SU-DHL-6 (cell line): ENCODE measurements at regions not wholly inside any gene's neighbourhood (a gene's known extent, or its start where the extent isn't known, plus 50 kb on each side); places are given as distances from the start of the nearest gene placed in this dataset.
"Not testable (repeated sequence)": the region's sequence is repeated elsewhere in the genome, so short reads cannot be mapped to it uniquely, and the experiment has no call there.

ENCODE experiments used
- H2AFZ ChIP-seq: fragments of 200-600 bp; sonication (generic); 2 replicates; pipeline ENCODE4 v1.6.1; 2014; ENCODE audit warnings: low read depth, mild to moderate bottlenecking, moderate library complexity, mixed read lengths, antibody characterized with exemption, low read length; ENCODE audit not compliant: severe bottlenecking
- H3F3A ChIP-seq: fragments of 200-600 bp; shearing (Covaris generic); 2 replicates; pipeline ENCODE4 v1.6.0; 2016; ENCODE audit warnings: antibody characterized with exemption, mild to moderate bottlenecking; ENCODE audit not compliant: insufficient read depth
- H3K27ac ChIP-seq: fragments of 200-600 bp; sonication (generic); 2 replicates; pipeline ENCODE4 v1.5.1; 2016; ENCODE audit warnings: low read depth, mild to moderate bottlenecking, low read length, moderate library complexity, mixed read lengths
- H3K27me3 ChIP-seq: fragments of 200-600 bp; sonication (generic), shearing (Covaris generic); 2 replicates; pipeline ENCODE4 v1.6.0; 2014; ENCODE audit warnings: mild to moderate bottlenecking, low read length
- H3K36me3 ChIP-seq: fragments of 200-600 bp; sonication (generic); 2 replicates; pipeline ENCODE4 v1.6.1; 2014; ENCODE audit warnings: mild to moderate bottlenecking, low read length, mixed read lengths
- H3K4me2 ChIP-seq: fragments of 300-600, 200-600 bp; shearing (Covaris generic), sonication (generic); 2 replicates; pipeline ENCODE4 v1.6.0; 2014; ENCODE audit warnings: low read length, low read depth, mild to moderate bottlenecking; ENCODE audit not compliant: poor library complexity, severe bottlenecking
- H3K4me3 ChIP-seq: fragments of 200-600 bp; sonication (generic); 2 replicates; pipeline ENCODE4 v1.5.1; 2014; ENCODE audit warnings: antibody characterized with exemption, low read length, mild to moderate bottlenecking, mixed read lengths; ENCODE audit not compliant: insufficient read depth, poor library complexity, severe bottlenecking
- H3K79me2 ChIP-seq: fragments of 200-600 bp; sonication (generic); 2 replicates; pipeline ENCODE4 v1.6.1; 2014; ENCODE audit warnings: mild to moderate bottlenecking, low read length, moderate library complexity; ENCODE audit not compliant: insufficient read depth
- H3K9ac ChIP-seq: fragments of 200-600 bp; sonication (generic); 2 replicates; pipeline ENCODE4 v1.7.0; 2014; ENCODE audit warnings: mild to moderate bottlenecking, low read length
- H3K9me2 ChIP-seq: fragments of 200-600 bp; sonication (generic); replicated peaks from 2 replicates; pipeline ENCODE4 v1.6.1; 2014; ENCODE audit warnings: low read length; ENCODE audit not compliant: insufficient read depth
- H3K9me3 ChIP-seq: fragments of 200-600 bp; sonication (generic); 2 replicates; pipeline ENCODE4 v1.6.1; 2014; ENCODE audit warnings: low read length, mixed read lengths; ENCODE audit not compliant: insufficient read depth
- H4K20me1 ChIP-seq: fragments of 200-600 bp; sonication (generic); 2 replicates; pipeline ENCODE4 v1.6.1; 2014; ENCODE audit warnings: low read depth, mild to moderate bottlenecking, antibody characterized with exemption, low read length, moderate library complexity, mixed read lengths
- CTCF ChIP-seq: fragments of 200-600 bp; sonication (generic); IDR thresholded peaks from one replicate; pipeline ENCODE4 v1.5.1; 2017; ENCODE audit warnings: antibody characterized with exemption, mild to moderate bottlenecking, low read length, moderate library complexity; ENCODE audit not compliant: insufficient read depth, poor library complexity, severe bottlenecking
- EZH2phosphoT487 ChIP-seq: fragments of 200-600 bp; sonication (generic), shearing (Covaris generic); conservative IDR thresholded peaks from 2 replicates; pipeline ENCODE4 v1.6.1; 2018; ENCODE audit warnings: mild to moderate bottlenecking, antibody characterized with exemption, low read length, moderate library complexity, mixed read lengths

- Histone ChIP-seq H3K27ac (no peak overlapping the region), H3K9me3 (no peaks in the 10 kb centered on the region), H2AFZ (no peak overlapping the region), H3K9me2 (no peaks in the 10 kb centered on the region), H3F3A (no peaks in the 10 kb centered on the region), H3K27me3 (no peaks in the 10 kb centered on the region), H3K4me3 (no peak overlapping the region), H4K20me1 (no peaks in the 10 kb centered on the region), H3K9ac (no peak overlapping the region), H3K79me2 (no peaks in the 10 kb centered on the region), H3K4me2 (no peak overlapping the region), H3K36me3 (no peaks in the 10 kb centered on the region)
- TF ChIP-seq CTCF, result no peak
- no peak for TF ChIP-seq EZH2phosphoT487
Observed at GRCh38 chr21:32962268-32962667, 63.5 kb upstream of the OLIG2 start.

- Histone ChIP-seq H2AFZ (no peak overlapping the region), H4K20me1 (no peaks in the 10 kb centered on the region), H3K9me3 (no peaks in the 10 kb centered on the region), H3K27ac (no peak overlapping the region), H3K4me2 (no peak overlapping the region), H3K9ac (no peak overlapping the region), H3K9me2 (no peaks in the 10 kb centered on the region), H3K27me3 (no peaks in the 10 kb centered on the region), H3K4me3 (no peak overlapping the region), H3K79me2 (no peaks in the 10 kb centered on the region), H3F3A (no peaks in the 10 kb centered on the region), H3K36me3 (no peaks in the 10 kb centered on the region)
- TF ChIP-seq CTCF, result no peak
- TF ChIP-seq EZH2phosphoT487, result no peak
Observed at GRCh38 chr21:32965129-32965680, 60.5 kb upstream of the OLIG2 start.

- Histone ChIP-seq H3K27me3 (no peaks in the 10 kb centered on the region), H3K4me2 (no peak overlapping the region)
Observed at GRCh38 chr21:32966120-32966519, 59.6 kb upstream of the OLIG2 start.

GRCh38 chr21:32968103-32968502 is 57.6 kb upstream of the OLIG2 start:
- not testable (repeated sequence) for H3K9me3 ChIP-seq, H3K9ac ChIP-seq, H3K79me2 ChIP-seq, H4K20me1 ChIP-seq, H3K27ac ChIP-seq, H3K4me3 ChIP-seq, H3F3A ChIP-seq, H3K36me3 ChIP-seq, H3K27me3 ChIP-seq, H3K4me2 ChIP-seq, H2AFZ ChIP-seq, H3K9me2 ChIP-seq

More at GRCh38 chr21:32966120-32966519, 59.6 kb upstream of the OLIG2 start:
- no peaks in the 10 kb centered on the region for H4K20me1 ChIP-seq
- H3K36me3 ChIP-seq, result no peaks in the 10 kb centered on the region
- no peak overlapping the region for H2AFZ ChIP-seq
- H3K4me3 ChIP-seq, result no peak overlapping the region
- no peak overlapping the region for H3K9ac ChIP-seq
- H3F3A ChIP-seq, result no peaks in the 10 kb centered on the region
- H3K27ac ChIP-seq, result no peak overlapping the region
- no peak for TF ChIP-seq CTCF
- TF ChIP-seq EZH2phosphoT487, result no peak
- H3K9me2 ChIP-seq, result no peaks in the 10 kb centered on the region
- H3K79me2 ChIP-seq, result no peaks in the 10 kb centered on the region
- H3K9me3 ChIP-seq, result no peaks in the 10 kb centered on the region
